Gastrocnemius medialis (tissue), 4 donors: ENCODE measurements at regions not wholly inside any gene's neighbourhood (a gene's known extent, or its start where the extent isn't known, plus 50 kb on each side); places are given as distances from the start of the nearest gene placed in this dataset.

ENCODE experiments used
- CTCF ChIP-seq, 5 experiments: fragments of 450-650 bp in 3 of 5; fragments of 200-600 bp in 2 of 5; sonication (generic) in 2 of 5; IDR thresholded peaks in 4 of 5; conservative IDR thresholded peaks in 1 of 5; 1 replicate in 4 of 5; 2 replicates in 1 of 5; pipeline ENCODE4 v1.5.1; 2016 to 2019; ENCODE audit warnings: antibody characterized with exemption in 5 of 5, mild to moderate bottlenecking in 3 of 5, moderate library complexity in 3 of 5
- POLR2A ChIP-seq, 2 donors: fragments of 450-650 bp; IDR thresholded peaks; one replicate each; pipeline ENCODE4 v1.6.1; 2017; ENCODE audit warnings: antibody characterized with exemption in 2 of 2, mild to moderate bottlenecking in 2 of 2, moderate library complexity in 2 of 2

- TF ChIP-seq CTCF (IDR thresholded peaks at IDR 0.05 in 4 of 5, conservative IDR thresholded peaks at IDR 0.05 in 1 of 5) (no peak), POLR2A (IDR thresholded peaks at IDR 0.05) (no peak)
Observed at GRCh38 chr3:180854887-180855286, 57.6 kb upstream of the FXR1 start.
